Stimulated activated CD4-positive, alpha-beta T cell treated with anti-CD3 and anti-CD28 coated beads, TNF-alpha, amount 100 ng/mL, for 48 hours (primary cell): ENCODE measurements at regions not wholly inside any gene's neighbourhood (a gene's known extent, or its start where the extent isn't known, plus 50 kb on each side); places are given as distances from the start of the nearest gene placed in this dataset.
"Not testable (repeated sequence)": the region's sequence is repeated elsewhere in the genome, so short reads cannot be mapped to it uniquely, and the experiment has no call there.

ENCODE experiments used
- DNase-seq, 3 donors: peaks; one replicate each; pipeline ENCODE4 v3.0.0-alpha.2; 2020; ENCODE audit warnings: low read depth in 3 of 3

DNA sequence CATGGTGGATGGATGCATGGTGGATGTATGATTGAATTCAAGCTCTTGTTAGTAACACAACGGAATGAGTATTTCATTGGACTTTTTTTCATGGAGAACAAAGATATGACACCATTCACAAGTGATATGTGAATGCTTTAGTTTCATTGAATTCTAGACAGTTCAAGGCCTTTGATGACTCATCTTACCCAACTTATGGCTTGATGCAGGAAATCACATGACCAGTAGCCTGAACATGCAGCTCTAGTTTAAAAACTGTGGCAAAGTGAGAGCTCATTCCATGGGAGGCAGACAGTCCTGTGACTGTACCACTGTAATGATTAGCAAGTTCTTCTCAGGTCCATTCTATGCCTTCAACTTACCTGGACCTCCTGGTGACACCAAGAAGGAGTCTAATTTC, 1239.3 kb downstream of the TYW1 start:
- DNase-seq: no peak

DNA sequence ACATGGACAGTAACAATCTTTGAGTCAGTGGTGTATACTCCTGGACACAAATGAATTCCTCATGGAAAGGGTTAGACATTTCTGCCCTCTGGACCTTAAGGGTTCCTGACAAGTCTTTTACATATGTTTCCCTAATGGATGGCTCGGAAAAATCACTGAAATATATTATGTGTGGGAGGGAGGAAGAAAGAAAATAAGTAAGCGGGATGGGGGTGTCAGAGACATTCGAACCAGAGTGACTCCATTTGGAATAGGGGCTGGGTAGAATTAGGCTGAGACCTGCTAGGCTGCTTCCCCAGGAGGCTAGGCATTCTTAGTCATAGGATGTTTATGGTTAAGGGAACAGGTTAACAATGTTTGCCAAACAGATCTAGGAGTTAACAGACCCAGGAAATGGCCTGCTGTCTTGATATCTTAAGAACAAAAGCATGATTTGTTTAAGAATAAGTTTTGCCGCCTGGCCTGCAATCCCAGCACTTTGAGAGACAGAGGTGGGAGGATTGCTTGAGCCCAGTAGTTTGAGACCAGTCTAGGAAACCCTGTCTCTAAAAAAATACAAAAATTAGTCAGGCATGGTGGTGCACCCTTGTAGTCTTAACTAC, 1241.7 kb downstream of the TYW1 start:
- DNase-seq: no peak

DNA sequence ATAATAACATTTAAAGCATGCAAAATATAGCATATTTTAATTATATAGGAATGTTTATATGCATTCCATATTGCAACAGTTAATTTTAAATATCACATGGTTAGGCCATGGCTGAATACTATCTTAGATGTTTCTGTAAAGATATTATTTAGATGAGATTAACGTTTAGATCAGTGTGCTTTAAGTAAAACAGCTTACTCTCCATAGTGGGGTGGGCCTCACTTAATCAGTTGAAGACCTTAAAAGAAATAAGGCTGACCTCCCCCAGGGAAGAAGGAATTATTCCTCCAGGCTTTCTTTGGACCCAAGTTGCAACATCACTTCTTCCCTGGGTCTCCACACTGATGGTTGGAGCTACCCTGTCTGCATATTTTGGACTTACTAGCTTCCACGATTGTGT, 1246.5 kb downstream of the TYW1 start:
- no peak for DNase-seq

DNA sequence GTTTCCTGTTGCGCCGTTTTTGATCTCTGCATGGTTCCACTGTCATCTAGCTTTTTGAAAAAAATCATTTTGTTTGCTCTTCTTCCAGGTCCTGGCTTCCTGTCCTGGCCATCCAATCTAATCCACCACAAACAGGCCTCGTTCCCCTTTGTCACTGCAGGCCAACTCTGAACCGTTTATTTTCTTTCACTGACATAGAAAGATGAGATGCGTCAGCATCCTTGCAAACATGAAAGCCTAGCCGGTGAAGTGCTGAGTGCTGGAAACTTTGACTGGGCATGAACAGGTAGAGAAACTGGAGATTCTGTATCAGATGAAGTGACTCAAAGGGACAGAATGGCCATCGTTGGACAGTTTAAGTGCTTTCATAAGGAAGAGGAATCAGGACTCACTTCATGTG, 1247.8 kb downstream of the TYW1 start:
- no peak for DNase-seq

DNA sequence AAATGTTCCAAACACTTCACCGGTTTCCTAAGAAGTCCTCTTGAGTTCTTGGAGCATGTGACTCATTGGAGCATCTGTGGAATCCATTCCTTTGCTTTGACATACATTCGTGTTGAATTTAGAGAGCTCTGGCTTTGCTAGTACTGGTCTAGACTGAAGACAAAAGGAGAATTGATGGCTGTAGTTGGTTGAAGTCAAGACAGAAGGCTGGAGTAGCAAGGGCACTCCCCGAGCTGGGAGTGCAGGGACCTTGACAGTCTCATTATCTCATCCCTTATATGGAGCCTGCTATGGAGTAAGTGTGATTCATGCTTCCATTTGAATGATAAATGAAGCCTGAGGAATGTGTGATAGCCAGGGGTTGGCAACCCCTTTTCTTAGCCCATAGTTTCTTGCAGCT, 1249.1 kb downstream of the TYW1 start:
- DNase-seq: no peak

DNA sequence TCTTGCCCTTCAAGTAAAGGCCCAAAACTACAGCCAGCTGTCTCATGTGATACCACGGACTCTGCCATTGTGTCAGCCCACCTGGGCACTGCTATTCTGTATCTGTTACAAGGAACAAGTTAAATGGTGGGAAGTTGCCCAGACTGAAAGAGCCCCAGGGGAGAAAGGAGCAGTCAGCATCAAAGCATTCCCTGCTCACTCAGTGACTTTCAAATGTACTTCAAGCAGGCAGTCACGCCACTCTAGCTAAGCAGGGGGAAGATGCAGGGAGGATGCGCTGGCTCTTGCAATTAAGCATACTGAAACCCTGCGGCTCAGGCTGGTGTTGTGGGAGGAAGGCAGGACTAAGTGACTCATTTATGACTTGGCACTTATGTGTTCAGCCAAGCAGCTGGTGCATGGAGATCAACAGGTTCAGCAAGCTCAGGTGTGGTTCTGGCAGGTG, 1249.6 kb downstream of the TYW1 start:
- DNase-seq: no peak

DNA sequence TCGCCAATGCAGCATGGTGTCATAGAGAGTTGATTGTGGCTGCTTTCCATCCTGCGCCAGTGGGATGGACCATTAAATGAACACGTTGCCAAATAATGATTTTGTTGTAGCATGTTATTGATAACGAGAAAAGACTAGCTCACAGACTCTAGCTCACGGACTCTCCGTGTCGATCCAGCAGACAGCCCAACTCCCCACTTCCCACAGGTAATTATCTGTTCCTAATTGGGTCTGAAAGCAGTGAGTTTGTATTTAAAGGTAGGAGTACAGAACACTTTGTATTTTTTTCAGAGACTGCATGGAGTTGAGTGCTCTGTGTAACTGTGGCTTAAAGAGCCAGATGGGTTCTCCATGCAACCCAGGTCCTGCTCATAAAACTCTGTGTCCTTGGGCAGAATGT, 1250.5 kb downstream of the TYW1 start:
- no peak for DNase-seq

DNA sequence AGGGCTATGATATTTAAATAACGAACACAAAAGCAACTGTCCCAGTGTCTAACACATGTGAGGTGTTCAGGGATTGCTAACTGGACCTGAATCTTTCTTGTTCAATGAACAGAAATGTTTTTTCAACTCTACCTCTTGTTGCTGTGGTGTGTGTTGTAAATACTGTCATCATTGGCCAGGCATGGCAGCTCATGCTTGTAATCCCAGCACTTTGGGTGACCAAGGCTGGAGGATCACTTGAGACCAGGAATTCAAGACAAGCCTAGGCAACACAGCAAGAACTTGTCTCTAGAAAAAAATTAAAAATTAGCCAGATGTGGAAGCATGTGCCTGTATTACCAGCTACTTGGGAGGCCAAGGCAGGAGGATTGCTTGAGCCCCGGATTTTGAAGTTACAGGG, 1250.9 kb downstream of the TYW1 start:
- no peak for DNase-seq

DNA sequence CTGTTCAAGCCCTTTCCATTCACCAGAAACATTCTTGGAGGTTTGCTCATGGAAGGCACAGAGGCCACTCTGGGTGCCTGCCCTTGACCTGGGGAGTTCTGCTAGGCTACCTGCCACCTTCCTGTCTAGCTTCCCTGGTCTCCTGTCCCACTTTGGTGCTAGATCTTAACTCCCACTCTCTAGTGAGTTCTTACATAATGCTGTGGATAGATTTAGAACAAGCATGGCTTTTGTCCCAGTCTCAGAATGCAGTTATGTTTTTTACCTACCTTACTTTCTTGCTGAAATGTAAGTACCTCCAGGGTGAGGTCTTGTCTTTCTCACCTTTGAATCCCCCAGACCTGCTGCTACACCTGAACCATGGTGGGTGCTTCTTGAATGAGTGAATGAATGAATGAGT, 1252.3 kb downstream of the TYW1 start:
- DNase-seq: no peak

DNA sequence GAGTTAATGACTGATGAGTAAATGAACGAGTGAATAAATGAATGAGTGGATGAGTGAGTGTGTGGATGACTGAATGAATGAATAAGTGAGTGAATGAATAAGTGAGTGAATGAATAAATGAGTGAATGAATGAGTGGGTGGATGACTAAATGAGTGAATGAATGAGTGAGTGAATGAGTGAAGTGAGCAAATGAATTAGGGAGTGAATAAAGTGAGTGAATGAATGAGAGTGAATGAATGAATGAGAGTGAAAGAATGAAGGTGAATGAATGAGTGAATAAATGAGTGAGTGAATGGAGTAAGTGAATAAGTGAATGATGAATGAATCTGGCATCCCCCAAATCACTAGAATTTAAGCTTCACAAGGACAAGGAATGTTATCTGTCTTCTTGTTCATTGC, 1253.0 kb downstream of the TYW1 start:
- DNase-seq: no peak

DNA sequence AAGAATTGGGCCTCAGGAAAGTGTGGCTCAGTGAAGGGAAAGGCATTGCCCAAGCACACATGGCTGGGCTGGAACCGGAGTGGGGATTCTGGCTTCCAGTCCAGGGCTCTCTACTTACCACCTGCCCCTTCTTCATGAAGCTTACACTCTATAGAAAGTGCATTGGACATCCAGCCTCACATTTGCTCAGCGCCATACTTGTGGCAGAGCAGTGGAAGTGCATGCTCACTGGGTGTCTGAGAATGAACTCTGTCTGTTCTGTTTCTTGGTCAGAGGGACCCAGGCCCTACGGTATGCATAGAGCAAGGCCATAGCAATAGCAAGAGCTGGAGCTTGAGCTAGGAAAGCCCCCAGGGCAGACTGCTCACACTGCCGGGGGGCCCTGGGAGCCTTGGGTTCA, 1253.5 kb downstream of the TYW1 start:
- no peak for DNase-seq

DNA sequence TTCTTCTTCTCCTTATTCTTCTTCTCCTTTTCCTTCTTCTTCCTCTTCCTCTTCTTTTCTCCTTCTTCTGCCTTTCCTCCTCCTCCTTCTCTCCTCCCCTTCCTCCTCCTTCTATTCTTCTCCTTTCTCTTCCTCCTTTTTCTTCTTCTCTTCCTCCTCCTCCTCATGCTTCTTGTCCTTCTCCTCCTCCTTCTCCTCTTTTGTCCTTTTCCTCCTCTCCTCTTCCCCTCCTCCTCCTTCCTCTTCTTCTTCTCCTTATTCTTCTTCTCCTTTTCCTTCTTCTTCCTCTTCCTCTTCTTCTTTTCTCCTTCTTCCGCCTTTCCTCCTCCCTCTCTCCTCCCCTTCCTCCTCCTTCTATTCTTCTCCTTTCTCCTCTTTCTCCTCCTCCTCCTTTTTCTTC, 1258.2 kb downstream of the TYW1 start:
- DNase-seq: not testable (repeated sequence)

DNA sequence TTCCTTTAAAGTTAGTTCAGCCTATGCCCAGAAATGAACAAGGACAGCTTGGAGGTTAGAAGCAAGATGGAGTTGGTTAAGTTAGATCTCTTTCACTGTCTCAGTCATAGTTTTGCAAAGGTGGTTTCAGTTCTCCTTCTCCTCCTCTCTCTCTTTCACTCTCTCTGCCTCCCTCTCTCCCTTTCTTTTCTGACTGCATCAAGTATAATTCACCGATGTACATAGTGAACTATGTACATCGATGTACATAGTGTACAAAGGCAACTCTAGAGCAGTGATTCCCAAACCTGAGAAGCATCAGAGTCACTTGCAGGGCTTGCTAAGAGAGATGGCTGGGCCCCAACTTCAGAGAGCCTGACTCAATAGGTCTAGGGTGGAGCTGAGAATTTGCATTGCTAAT, 1259.7 kb downstream of the TYW1 start:
- DNase-seq: no peak

DNA sequence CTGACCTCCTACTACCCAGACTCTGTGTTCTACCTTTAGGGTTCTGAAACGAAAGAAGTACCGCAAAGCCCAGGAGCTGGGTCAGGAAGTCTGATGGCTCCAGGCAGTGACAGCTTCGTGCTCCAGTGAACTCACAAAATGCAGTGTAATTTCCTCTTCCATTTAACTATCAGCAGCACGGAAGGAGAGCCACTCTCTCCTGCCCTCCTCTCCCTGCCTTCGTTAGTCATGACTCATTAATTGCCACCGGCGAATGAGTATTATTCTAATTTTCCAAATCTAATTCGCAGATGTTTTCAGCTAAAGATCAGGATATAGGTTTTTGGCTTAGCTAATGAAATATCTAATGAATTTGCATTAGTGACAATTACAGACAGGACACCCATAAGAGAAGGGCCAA, 1262.0 kb downstream of the TYW1 start:
- no peak for DNase-seq

DNA sequence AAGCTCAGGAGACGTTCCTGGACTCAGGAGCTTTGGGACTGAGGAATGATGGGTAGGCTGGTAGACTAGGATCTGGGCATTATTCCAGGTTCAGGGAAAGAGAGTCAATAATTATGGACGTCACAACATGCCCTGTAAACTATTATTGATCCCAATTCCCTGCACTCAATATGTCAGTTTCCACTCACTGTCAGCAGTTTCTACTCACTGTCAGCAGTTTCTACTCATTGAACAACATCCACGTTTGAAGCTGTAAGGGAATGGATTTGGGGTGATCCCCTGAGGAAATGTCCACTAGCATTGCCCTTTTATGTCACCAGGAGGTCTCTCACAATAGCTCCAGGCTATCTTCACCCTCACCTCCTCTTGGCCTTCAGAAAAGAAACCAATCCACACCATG, 1268.6 kb downstream of the TYW1 start:
- no peak for DNase-seq

DNA sequence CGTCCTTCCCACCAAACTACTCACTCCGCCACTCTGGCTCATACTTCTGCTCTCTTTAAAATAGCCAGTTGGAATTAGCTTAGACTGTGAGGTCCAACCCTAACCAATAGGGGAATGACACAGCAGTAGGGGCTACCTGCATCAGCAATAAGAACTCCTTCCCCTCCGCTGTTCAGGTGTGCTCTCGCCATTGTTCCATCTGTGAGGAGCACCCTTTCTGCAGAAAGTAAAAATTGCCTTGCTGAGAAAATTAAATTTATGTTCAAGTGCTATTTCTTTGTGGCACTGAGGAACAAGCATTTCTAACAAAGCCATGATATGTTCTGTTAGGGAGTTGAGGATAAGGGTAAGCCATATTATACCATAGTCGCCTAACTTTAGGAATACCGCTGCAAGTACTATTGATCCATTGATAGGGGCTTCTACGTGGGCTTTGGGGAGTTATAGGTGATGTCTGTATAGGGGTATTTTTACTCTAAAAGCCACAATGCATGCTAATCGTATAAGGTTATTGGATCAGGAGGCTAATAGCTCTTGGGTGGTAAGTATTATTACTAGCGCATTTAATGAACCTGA, 1269.5 kb downstream of the TYW1 start:
- DNase-seq: no peak

DNA sequence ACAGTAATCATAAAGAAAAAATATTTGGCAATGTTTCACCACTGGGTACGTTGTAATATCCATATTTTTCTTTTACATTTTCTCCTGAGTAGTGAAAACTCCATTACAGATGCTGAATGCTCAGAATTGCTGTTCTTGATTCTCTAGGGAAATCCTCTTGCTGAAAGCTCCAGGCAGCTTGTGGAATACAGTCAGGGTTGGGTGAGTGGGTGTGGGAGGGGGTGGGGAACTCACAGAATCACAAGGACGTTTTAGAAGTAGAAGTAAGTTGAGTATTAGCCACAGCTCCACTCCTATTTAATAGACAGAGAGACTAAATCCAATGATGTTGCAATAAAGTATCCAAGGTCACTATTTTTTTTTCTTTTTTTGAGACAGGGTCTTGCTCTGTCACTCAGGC, 1270.9 kb downstream of the TYW1 start:
- no peak for DNase-seq

DNA sequence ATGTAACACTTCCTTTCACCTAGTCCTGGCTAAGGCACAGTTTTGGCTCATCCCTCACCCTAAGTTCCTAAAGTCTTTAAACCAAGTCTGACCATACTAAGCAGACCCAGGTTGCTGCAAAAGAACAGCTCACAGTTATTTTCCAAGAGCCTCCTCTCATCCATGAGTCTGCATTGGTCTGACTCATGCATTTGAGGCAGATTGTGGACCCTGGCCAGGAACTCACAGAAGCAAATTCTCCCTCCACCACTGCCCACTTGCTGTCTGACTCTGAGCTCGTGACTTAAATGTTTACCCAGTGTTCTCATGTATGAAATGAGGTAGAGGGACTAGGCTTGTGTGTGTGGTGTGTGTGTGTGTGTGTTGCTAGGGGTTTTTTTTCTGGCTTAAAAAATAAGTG, 1272.8 kb downstream of the TYW1 start:
- no peak for DNase-seq

DNA sequence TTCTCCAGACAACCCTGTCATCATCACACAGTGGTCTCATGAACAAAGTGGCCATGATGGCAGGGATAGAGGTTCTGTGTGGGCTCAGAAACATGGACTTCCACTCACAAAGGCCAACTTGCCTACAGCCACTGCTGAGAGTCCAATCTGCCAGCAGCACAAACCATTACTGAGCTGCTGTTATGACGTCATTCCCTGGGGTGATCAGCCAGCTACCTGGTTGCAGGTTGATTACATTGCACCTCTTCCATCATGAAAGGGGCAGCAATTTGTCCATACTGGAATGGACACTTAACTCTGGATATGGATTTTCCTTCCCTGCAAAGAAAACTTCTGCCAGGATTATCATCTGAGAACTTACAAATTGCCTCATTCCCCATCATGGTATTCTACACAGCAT, 1275.9 kb downstream of the TYW1 start:
- DNase-seq: no peak

DNA sequence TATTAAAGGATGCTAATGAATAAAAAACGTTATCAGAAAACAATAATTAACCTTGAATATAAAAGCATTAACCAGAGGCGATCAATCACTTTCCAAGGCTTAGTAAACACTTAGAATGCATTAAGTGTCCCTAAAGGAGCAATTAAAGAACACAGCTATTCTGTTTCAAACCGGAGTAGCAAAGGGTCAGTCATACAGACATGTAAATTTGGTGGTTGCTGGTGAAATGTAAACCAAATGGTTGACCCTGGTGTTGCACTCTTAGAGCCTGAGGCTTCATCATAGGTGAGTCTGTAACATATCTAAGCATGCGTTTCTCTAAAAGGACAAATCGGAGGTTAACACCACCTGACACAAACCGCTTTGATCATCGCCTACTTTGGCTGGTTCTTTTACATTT, 1280.1 kb downstream of the TYW1 start:
- no peak for DNase-seq

DNA sequence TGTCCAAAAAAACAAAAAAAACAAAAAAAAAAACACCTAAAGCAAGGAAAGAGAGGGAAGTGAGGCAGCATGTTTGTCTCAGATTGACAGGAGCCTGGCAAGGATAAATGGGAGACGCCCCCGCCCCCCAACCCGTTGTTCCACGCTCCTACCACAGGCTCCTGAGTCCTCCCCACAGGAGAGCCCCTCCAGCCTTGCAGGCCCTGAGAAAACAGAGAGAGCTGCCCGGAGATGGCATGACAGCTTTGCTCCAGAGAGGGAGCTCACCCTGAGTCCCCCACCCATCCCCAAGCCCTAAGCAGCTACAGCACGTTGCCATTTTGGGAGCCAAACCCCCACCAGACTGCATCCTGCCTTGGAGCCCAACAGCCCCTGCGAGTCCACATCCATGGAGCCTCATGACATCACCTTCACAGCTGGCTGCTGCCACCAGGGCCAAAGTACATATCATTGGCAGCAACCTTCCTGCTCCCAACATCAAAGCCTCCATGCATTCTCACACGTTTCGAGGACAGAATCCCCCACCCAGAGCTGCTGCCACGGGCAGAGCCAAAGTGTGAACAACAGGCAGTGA, 1283.3 kb downstream of the TYW1 start:
- DNase-seq: no peak

DNA sequence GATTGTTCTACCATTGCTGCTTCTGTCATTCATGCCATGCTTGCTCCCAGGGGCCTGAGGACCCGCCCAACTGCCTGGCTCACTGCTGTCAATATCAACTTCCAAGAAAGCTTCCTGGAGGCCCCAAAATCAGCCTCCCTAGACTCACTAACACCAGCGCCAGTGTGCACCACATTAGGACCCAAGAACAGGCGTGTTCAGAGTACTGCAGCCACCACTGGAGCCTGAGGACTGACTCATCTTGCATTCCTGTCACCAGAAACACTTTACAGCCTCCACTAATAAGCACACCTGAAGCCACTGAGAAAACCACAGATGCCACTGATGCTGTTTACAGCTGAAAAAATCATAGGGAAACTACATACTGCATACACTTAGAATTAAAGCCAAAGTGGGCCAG, 1284.3 kb downstream of the TYW1 start:
- DNase-seq: no peak

DNA sequence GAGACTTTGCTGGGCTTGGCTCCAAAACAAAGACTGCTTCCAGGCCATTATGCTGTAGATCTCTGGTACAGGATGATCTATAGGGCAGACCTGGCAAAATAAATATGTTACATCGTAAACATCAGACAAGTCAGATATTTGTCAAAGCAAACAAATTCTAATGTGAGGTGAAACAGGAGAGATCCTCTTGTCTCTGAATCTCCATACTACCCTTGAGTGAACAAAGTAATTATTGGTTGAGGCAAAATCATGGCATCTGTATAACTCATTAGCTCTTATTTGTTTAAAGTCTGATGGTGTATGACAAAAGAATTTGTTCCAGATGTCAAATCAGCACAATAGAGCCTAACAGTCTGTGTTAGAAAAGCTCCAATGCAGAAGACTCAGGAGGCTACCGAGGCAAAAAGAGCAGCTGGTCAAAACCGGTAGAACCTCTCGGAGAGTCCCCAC, 1291.5 kb downstream of the TYW1 start:
- no peak for DNase-seq

DNA sequence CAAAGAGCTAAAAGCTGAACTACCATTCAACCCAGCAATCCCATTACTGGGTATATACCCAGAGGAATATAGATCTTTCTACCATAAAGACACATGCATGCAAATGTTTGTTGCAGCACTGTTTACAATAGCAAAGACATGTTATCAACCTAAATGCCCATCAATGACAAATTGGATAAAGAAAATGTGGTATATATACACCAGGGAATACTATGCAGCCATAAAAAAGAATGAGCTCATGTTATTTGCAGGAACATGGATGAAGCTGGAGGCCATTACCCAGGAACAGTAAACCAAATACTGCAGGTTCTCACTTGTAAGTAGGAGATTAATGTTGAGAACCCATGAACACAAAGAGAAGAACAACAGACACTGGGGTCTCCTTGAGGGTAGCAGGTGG, 1295.1 kb downstream of the TYW1 start:
- DNase-seq: no peak
